Endodermal cell (in vitro differentiated cells): ENCODE measurements at regions not wholly inside any gene's neighbourhood (a gene's known extent, or its start where the extent isn't known, plus 50 kb on each side); places are given as distances from the start of the nearest gene placed in this dataset.

Experiments used
- DNase-seq: peaks from one replicate; pipeline ENCODE4 v3.0.0-alpha.2; 2017
- H3K27ac ChIP-seq: 2 replicates; pipeline ENCODE4 v1.5.1; 2013; ENCODE audit warnings: mild to moderate bottlenecking, low read depth, low read length, moderate library complexity
- H3K27me3 ChIP-seq: 2 replicates; pipeline ENCODE4 v1.6.1; 2013; ENCODE audit warnings: mild to moderate bottlenecking, low read length, moderate library complexity; ENCODE audit not compliant: insufficient read depth, control insufficient read depth, poor library complexity, severe bottlenecking
- H3K36me3 ChIP-seq: 2 replicates; pipeline ENCODE4 v1.7.0; 2013; ENCODE audit warnings: mild to moderate bottlenecking, low read length, moderate library complexity; ENCODE audit not compliant: control insufficient read depth, insufficient read depth
- H3K4me1 ChIP-seq: one replicate; pipeline ENCODE4 v1.7.0; 2013; ENCODE audit warnings: low read length; ENCODE audit not compliant: control insufficient read depth, insufficient read depth
- H3K4me3 ChIP-seq: 2 replicates; pipeline ENCODE4 v1.5.1; 2013; ENCODE audit warnings: mild to moderate bottlenecking, low read length, moderate library complexity
- H3K9ac ChIP-seq: 2 replicates; pipeline ENCODE4 v1.6.1; 2013; ENCODE audit warnings: mild to moderate bottlenecking, low read length, moderate library complexity; ENCODE audit not compliant: poor library complexity, severe bottlenecking; ENCODE audit errors: extremely low read depth
- H3K9me3 ChIP-seq: 2 replicates; pipeline ENCODE4 v1.6.1; 2013; ENCODE audit warnings: mild to moderate bottlenecking, low read length, moderate library complexity; ENCODE audit not compliant: control insufficient read depth
- H3K27ac Mint-ChIP-seq: 2 replicates; pipeline ENCODE4 v1.8.0; 2020; ENCODE audit warnings: mixed read lengths
- H3K27me3 Mint-ChIP-seq: 2 replicates; pipeline ENCODE4 v1.8.0; 2021; ENCODE audit warnings: mild to moderate bottlenecking, mixed read lengths; ENCODE audit not compliant: insufficient read depth
- H3K36me3 Mint-ChIP-seq: 2 replicates; pipeline ENCODE4 v1.8.0; 2020; ENCODE audit warnings: low read depth, mixed read lengths
- H3K4me1 Mint-ChIP-seq: 2 replicates; pipeline ENCODE4 v1.8.0; 2020; ENCODE audit warnings: mixed read lengths
- H3K4me3 Mint-ChIP-seq: 2 replicates; pipeline ENCODE4 v1.8.0; 2020; ENCODE audit warnings: mild to moderate bottlenecking, moderate library complexity, mixed read lengths
- H3K9me3 Mint-ChIP-seq: 2 replicates; pipeline ENCODE4 v1.8.0; 2020; ENCODE audit warnings: mild to moderate bottlenecking, mixed read lengths
- CTCF ChIP-seq: fragments of 200-600 bp; sonication (generic); conservative IDR thresholded peaks from 2 replicates; pipeline ENCODE4 v1.5.0; 2021; ENCODE audit warnings: antibody characterized with exemption, mild to moderate bottlenecking
- WGBS, 2 experiments: methylation state at CpG; one replicate each; pipeline versions ENCODE4 v1.1.5 to v1.1.7; 2013; ENCODE audit warnings: missing lambda C conversion rate in 2 of 2, mixed read lengths in 1 of 2; ENCODE audit not compliant: insufficient coverage in 1 of 2, insufficient read length in 1 of 2; 5-methylcytosine and 5-hydroxymethylcytosine counted together

GRCh38 chr1:173341307-173341706 lies 134.2 kb upstream of the TNFSF4 start:
- Histone ChIP-seq H3K36me3 (no peaks in the 10 kb centered on the region), H3K9ac (no peak overlapping the region), H3K4me1 (peaks cover 6% of the 10 kb centered on the region), H3K9me3 (peaks cover 4% of the 10 kb centered on the region), H3K27me3 (no peaks in the 10 kb centered on the region), H3K27ac (no peak overlapping the region), H3K4me3 (no peak overlapping the region)
- no peaks in the 10 kb centered on the region for H3K9me3 Mint-ChIP-seq
- TF ChIP-seq CTCF, result no peak
- 74 to 90% methylated on average over 4 to 5 of the region's 5 CpGs for WGBS, 2 experiments
- no peaks in the 10 kb centered on the region for H3K27me3 Mint-ChIP-seq
- no peak overlapping the region for H3K27ac Mint-ChIP-seq
- no peak overlapping the region for H3K4me3 Mint-ChIP-seq
- peaks cover 17% of the 10 kb centered on the region for H3K4me1 Mint-ChIP-seq
- H3K36me3 Mint-ChIP-seq, result no peaks in the 10 kb centered on the region
- DNase-seq, result no peak

DNA sequence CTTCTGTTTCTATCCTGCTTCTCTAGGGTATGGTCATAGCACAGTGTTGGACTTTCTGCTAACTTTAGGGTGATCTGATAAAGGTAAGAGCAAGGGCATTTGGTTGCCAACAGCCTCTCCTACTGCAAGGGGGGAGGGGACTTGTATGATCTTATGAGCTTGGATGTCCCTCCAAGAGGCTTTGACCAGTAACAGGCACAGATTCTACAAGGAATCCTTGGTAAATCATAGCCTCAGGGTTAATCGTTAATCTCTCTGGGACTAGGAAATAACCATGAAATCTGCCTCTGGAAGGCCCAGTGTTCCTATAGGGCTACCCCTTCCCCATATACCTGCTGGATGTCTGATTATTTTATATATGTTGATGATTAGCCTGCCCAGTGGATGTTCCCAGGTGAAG lies 134.8 kb upstream of the TNFSF4 start:
- WGBS, 2 experiments, result 95 to 100% methylated on average over 1 of the region's 1 CpG
- Mint-ChIP-seq H3K4me3 (no peak overlapping the region), H3K9me3 (no peaks in the 10 kb centered on the region), H3K27ac (no peak overlapping the region), H3K27me3 (no peaks in the 10 kb centered on the region), H3K4me1 (peaks cover 17% of the 10 kb centered on the region), H3K36me3 (no peaks in the 10 kb centered on the region)
- Histone ChIP-seq H3K36me3 (no peaks in the 10 kb centered on the region), H3K4me3 (no peak overlapping the region), H3K4me1 (peaks cover 6% of the 10 kb centered on the region), H3K27ac (no peak overlapping the region), H3K9ac (no peak overlapping the region), H3K9me3 (peaks cover 9% of the 10 kb centered on the region), H3K27me3 (no peaks in the 10 kb centered on the region)
- no peak for DNase-seq
- TF ChIP-seq CTCF, result no peak

DNA sequence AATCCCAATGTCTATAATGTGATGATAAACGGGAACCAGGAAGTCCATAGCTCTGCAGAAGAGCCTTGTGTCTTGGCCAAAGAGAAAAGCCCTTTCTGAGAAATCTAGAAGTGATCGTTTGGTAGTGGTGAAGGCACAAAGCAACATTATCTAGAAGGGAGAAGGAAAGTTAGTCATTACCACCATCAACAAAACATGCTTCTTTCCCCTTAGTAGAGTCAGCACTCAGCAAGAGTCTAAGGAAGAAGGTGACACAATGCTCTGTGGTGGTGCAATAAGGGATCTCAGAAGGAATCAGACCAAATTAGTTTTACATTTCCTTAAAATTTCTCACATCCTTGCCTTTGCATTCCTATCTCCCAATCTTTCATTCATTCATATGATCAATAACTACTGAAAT lies 134.4 kb upstream of the PRDX6 start:
- no peak overlapping the region for H3K27ac Mint-ChIP-seq

More for the DNA sequence above, 134.4 kb upstream of the PRDX6 start:
- no peaks in the 10 kb centered on the region for H3K36me3 ChIP-seq
- H3K4me1 ChIP-seq, result peaks cover 3% of the 10 kb centered on the region
- no peaks in the 10 kb centered on the region for H3K27me3 Mint-ChIP-seq
- peaks cover under 1% of the 10 kb centered on the region for H3K36me3 Mint-ChIP-seq
- H3K4me3 Mint-ChIP-seq, result no peak overlapping the region
- H3K9me3 ChIP-seq, result peaks cover 17% of the 10 kb centered on the region
- no peak for DNase-seq
- WGBS, 2 experiments, result 91 to 100% methylated on average over 1 to 2 of the region's 2 CpGs
- TF ChIP-seq CTCF, result no peak
- peaks cover under 1% of the 10 kb centered on the region for H3K9me3 Mint-ChIP-seq
- no peak overlapping the region for H3K9ac ChIP-seq
- H3K27me3 ChIP-seq, result no peaks in the 10 kb centered on the region
- H3K4me1 Mint-ChIP-seq, result peaks cover 17% of the 10 kb centered on the region
- H3K4me3 ChIP-seq, result no peak overlapping the region
- H3K27ac ChIP-seq, result no peak overlapping the region
